ENCODE measurements at regions not wholly inside any gene's neighbourhood (a gene's known extent, or its start where the extent isn't known, plus 50 kb on each side); places are given as distances from the start of the nearest gene placed in this dataset.

DNA sequence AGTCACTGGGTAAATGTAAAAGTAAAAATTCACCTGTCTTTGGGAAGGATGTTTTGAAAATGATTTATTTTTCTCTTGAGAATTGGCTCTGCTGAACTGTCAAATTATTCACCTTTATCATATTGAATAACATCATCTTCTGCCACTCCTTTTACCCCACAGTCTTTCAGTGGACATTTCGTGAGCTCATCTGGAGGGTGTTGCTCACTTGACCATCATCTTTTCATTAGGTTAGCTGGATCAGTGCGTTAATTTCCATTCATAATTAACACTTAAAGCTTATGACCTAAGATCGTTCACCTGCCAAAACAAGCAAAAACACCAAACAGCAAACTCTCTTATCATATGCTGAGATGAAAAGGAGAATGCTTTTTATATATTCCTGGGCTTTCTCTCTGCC, 53.4 kb upstream of the TNFAIP8 start:
- POLR2A ChIA-PET, result interaction anchor here (0.6 to 4.5 kb wide), 11 partner anchors 13 to 232 kb away, joined by 4 to 28 read pairs (median 16); partner anchors contain the start of genes DMXL1 and TNFAIP8
- H3K36me3 Mint-ChIP-seq (ENCODE audit: insufficient read depth, unreplicated experiment), result no peaks in the 10 kb centered on the region
- BruUV-seq (replicated peaks), result no TSS peak
- H3K27ac Mint-ChIP-seq (ENCODE audit: low read depth, unreplicated experiment), result peak overlapping the region; percentile 91
- H3K4me3 Mint-ChIP-seq (ENCODE audit: unreplicated experiment), result peak overlapping the region; percentile 52
- no peaks in the 10 kb centered on the region for H3K27me3 Mint-ChIP-seq (ENCODE audit: insufficient read depth, unreplicated experiment)
- peaks cover 33% of the 10 kb centered on the region for H3K4me1 Mint-ChIP-seq (ENCODE audit: insufficient read depth, unreplicated experiment)
- TF ChIP-seq, protein P1, sequence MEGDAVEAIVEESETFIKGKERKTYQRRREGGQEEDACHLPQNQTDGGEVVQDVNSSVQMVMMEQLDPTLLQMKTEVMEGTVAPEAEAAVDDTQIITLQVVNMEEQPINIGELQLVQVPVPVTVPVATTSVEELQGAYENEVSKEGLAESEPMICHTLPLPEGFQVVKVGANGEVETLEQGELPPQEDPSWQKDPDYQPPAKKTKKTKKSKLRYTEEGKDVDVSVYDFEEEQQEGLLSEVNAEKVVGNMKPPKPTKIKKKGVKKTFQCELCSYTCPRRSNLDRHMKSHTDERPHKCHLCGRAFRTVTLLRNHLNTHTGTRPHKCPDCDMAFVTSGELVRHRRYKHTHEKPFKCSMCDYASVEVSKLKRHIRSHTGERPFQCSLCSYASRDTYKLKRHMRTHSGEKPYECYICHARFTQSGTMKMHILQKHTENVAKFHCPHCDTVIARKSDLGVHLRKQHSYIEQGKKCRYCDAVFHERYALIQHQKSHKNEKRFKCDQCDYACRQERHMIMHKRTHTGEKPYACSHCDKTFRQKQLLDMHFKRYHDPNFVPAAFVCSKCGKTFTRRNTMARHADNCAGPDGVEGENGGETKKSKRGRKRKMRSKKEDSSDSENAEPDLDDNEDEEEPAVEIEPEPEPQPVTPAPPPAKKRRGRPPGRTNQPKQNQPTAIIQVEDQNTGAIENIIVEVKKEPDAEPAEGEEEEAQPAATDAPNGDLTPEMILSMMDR (IDR thresholded peaks at IDR 0.05; ENCODE audit: unreplicated experiment), result no peak
- intact Hi-C loops (cut with micrococcal nuclease), result loop anchor here (2.0 kb wide), 1 partner anchor 34 kb away; no protein-coding TSS in a partner anchor
- no peak for DNase-seq (ENCODE audit: unreplicated experiment)
- no peaks in the 10 kb centered on the region for H3K9me3 Mint-ChIP-seq (ENCODE audit: unreplicated experiment)
- CTCF ChIA-PET, result interaction anchor here (0.6 to 5.3 kb wide), 13 partner anchors 10 to 280 kb away, joined by 3 to 32 read pairs (median 4); no protein-coding TSS in a partner anchor

DNA sequence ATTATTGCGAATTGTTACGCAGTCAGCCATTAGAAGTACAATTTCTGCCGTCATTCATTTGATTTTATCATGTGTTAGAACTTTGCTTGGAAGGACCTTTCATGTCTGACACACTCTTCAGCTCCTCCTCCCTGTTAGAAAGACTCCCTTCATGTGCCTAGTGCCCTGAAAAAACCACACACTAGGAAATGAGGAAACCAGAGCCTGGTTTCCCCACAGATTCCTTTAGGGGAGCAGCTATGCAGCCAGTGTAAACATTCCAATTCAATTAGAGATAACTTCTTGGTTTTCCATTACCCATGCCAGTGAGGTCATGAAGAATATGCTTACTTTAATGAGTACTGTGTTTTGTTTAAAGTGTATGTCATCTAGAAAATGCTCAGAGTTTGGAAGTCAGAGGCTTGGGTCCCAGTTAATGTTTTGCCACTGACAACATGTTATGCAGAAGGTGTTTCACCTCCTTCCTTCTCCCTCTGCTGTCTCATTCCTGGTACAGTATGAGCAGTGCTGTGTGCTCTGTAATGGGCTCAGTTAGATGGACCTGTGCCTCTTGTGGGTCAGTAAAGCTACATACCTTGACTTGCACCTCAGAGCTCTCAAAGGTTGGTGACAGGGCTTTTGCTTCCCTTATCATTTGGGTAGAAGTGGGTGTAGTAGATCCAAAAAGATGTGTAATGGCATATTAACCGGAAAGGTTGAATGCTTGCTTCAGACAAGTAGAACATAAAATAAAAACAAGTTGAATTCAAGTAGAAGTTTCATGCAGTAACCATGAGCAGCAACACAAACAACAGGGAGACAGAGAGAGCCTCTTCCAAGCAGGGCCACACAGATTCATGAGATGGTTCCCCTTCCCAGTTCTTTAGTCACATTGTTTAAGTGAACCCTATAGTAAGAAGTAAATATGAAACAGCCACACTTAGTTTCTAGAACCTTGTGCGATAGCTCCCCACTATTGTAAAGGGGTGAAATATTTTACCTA, 52.6 kb upstream of the TNFAIP8 start:
- intact Hi-C loops (cut with micrococcal nuclease), result loop anchor here (2.0 kb wide), 1 partner anchor 34 kb away; no protein-coding TSS in a partner anchor
- Mint-ChIP-seq H3K4me1 (ENCODE audit: insufficient read depth, unreplicated experiment) (peaks cover 33% of the 10 kb centered on the region), H3K27me3 (ENCODE audit: insufficient read depth, unreplicated experiment) (no peaks in the 10 kb centered on the region), H3K36me3 (ENCODE audit: insufficient read depth, unreplicated experiment) (no peaks in the 10 kb centered on the region), H3K4me3 (ENCODE audit: unreplicated experiment) (peak overlapping the region; percentile 52), H3K27ac (ENCODE audit: low read depth, unreplicated experiment) (peak overlapping the region; percentile 91), H3K9me3 (ENCODE audit: unreplicated experiment) (no peaks in the 10 kb centered on the region)
- POLR2A ChIA-PET, result interaction anchor here (0.6 to 4.5 kb wide), 15 partner anchors 12 to 233 kb away, joined by 3 to 28 read pairs (median 8); partner anchors contain the start of genes DMXL1 and TNFAIP8
- no TSS peak for BruUV-seq (replicated peaks)
- TF ChIP-seq, protein P1 (IDR thresholded peaks at IDR 0.05; ENCODE audit: unreplicated experiment), result no peak
- DNase-seq (ENCODE audit: unreplicated experiment), result peak; percentile 94
- CTCF ChIA-PET, result interaction anchor here (0.5 to 5.3 kb wide), 18 partner anchors 9 to 281 kb away, joined by 3 to 32 read pairs (median 4); no protein-coding TSS in a partner anchor

DNA sequence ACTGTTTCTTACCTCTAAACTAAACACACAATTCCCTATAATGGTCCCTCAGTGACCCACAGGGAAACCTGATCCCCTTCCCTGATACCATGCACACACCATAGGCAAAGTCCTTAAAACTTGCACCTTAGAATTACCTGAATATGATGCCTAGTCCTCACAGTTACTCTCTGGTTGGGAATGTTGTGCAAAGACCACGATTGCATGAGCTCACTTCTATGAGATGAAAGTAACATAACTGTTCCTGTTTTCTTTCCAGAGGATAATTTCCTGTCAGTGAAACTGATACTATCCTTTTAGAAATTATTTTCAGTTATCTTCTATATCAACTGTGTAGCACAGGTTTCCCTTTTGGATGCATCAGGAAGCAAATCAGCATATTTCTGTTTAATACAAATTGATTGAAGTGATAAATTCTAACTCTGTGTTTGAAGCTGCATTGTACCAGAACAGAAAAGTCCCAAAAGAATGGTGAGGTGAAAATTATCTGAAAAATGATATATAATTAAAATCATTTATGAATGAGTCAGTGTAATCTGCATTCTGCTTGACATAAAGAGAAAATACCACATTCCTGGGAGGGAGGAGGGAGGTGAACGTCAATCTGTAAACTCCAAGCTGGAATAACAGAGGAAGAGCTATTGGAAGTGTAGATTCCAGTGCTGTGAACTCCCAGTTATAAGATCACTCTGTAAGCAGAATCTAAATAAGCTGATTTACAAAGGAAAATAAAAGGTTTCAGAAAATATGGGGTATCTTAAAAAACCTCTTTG, 51.2 kb upstream of the TNFAIP8 start:
- BruUV-seq (replicated peaks), result no TSS peak
- peak overlapping the region; percentile 91 for H3K27ac Mint-ChIP-seq (ENCODE audit: low read depth, unreplicated experiment)
- intact Hi-C loops (cut with micrococcal nuclease), result no loop called here
- H3K4me1 Mint-ChIP-seq (ENCODE audit: insufficient read depth, unreplicated experiment), result peaks cover 33% of the 10 kb centered on the region
- TF ChIP-seq, protein P1 (IDR thresholded peaks at IDR 0.05; ENCODE audit: unreplicated experiment), result no peak
- POLR2A ChIA-PET, result interaction anchor here (0.5 to 4.5 kb wide), 13 partner anchors 9 to 133 kb away, joined by 3 to 28 read pairs (median 5); partner anchors contain the start of gene TNFAIP8
- no peaks in the 10 kb centered on the region for H3K9me3 Mint-ChIP-seq (ENCODE audit: unreplicated experiment)
- no peak overlapping the region for H3K4me3 Mint-ChIP-seq (ENCODE audit: unreplicated experiment)
- CTCF ChIA-PET, result interaction anchor here (0.6 to 5.3 kb wide), 8 partner anchors 11 to 107 kb away, joined by 3 to 32 read pairs (median 7); no protein-coding TSS in a partner anchor
- DNase-seq (ENCODE audit: unreplicated experiment), result no peak
- no peaks in the 10 kb centered on the region for H3K27me3 Mint-ChIP-seq (ENCODE audit: insufficient read depth, unreplicated experiment)
- H3K36me3 Mint-ChIP-seq (ENCODE audit: insufficient read depth, unreplicated experiment), result no peaks in the 10 kb centered on the region

Measured in MCF 10A (cell line).